Psoas muscle (tissue), 7 donors: ENCODE measurements at regions not wholly inside any gene's neighbourhood (a gene's known extent, or its start where the extent isn't known, plus 50 kb on each side); places are given as distances from the start of the nearest gene placed in this dataset.

Experiments
- ATAC-seq, 4 donors: fragments of 200-7000 bp; cut with Tn5 transposase; one replicate each; pipeline ENCODE4 v1.9.1; 2020; ENCODE audit warnings: moderate library complexity in 3 of 4, mild to moderate bottlenecking in 2 of 4
- DNase-seq, 2 donors: peaks; one replicate each; pipeline ENCODE4 v3.0.0-alpha.2; 2020
- H3K27ac ChIP-seq: fragments of 200-600 bp; one replicate; pipeline ENCODE4 v1.8.0; 2022
- H3K27me3 ChIP-seq, 3 donors: fragments of 200-600 bp in 1 of 3; one replicate each; pipeline versions ENCODE4 v1.6.1 to v1.8.0; 2013 to 2022; ENCODE audit warnings: low read length in 2 of 3, mild to moderate bottlenecking in 2 of 3, moderate library complexity in 1 of 3; ENCODE audit not compliant: insufficient read depth in 3 of 3
- H3K36me3 ChIP-seq, 2 donors: fragments of 200-600 bp in 1 of 2; one replicate each; pipeline versions ENCODE4 v1.6.1 to v1.8.0; 2013 to 2022; ENCODE audit warnings: low read depth in 1 of 2, mild to moderate bottlenecking in 1 of 2, moderate library complexity in 1 of 2; ENCODE audit not compliant: insufficient read depth in 1 of 2
- H3K4me1 ChIP-seq: fragments of 200-600 bp; one replicate; pipeline ENCODE4 v1.8.0; 2022
- H3K4me3 ChIP-seq: fragments of 200-600 bp; one replicate; pipeline ENCODE4 v1.8.0; 2022; ENCODE audit warnings: mild to moderate bottlenecking
- H3K9me3 ChIP-seq: fragments of 200-600 bp; one replicate; pipeline ENCODE4 v1.8.0; 2022
- CTCF ChIP-seq: fragments of 200-600 bp; IDR thresholded peaks from one replicate; pipeline ENCODE4 v1.8.0; 2022; ENCODE audit warnings: antibody characterized with exemption
- WGBS, 3 donors: extraction: QIAGEN DNeasy Blood & Tissue Kit; methylation state at CpG; one replicate each; pipeline versions ENCODE4 v1.1.6 to v1.1.7; 2013; 5-methylcytosine and 5-hydroxymethylcytosine counted together
- intact Hi-C, 2 donors: fragments of 100-400 bp; cut with DNase I; formaldehyde crosslinking; loops; one replicate each; pipeline versions ENCODE4 v1.11.0 to v1.14.2; 2022
- donor health status: healthy with polysubstance abuse.
- donor health status: DM: no; HTN: no; CAD: no; lungs with moderate emphysema.
- donor health status: Bipolar disorder and iron deficiency.
- donor health status: healthy.
- donor health status: DM: yes; HTN: yes; CAD: no.
- donor health status: DM: no; HTN: no; CAD: no.
- donor health status: DM: yes; HTN: yes; CAD: no.

- no peak for TF ChIP-seq CTCF
- H3K9me3 ChIP-seq: no peaks in the 10 kb centered on the region
- no peaks in the 10 kb centered on the region for H3K36me3 ChIP-seq
- no peak overlapping the region for H3K4me3 ChIP-seq
- peaks cover 0 to 6% (median 0%) of the 10 kb centered on the region in 3 donors for H3K27me3 ChIP-seq
- DNase-seq (no peak), ATAC-seq (no peak)
- no peak overlapping the region for H3K27ac ChIP-seq
- WGBS, 3 donors: 72 to 78% (median 74%) methylated on average over 16 of the region's 16 CpGs
- no peaks in the 10 kb centered on the region for H3K4me1 ChIP-seq
- intact Hi-C loops: no loop called here
These were observed 156.0 kb upstream of the TWIST2 start for GRCh38 chr2:238691596-238692491.

GRCh38 chr2:238692562-238692961 lies 155.3 kb upstream of the TWIST2 start:
- intact Hi-C loops: no loop called here
- no peaks in the 10 kb centered on the region for H3K9me3 ChIP-seq
- TF ChIP-seq CTCF: no peak
- no peak overlapping the region for H3K4me3 ChIP-seq
- peaks cover 0 to 6% (median 0%) of the 10 kb centered on the region in 3 donors for H3K27me3 ChIP-seq
- WGBS, 3 donors: 51 to 63% (median 54%) methylated on average over 7 of the region's 7 CpGs
- H3K4me1 ChIP-seq: no peaks in the 10 kb centered on the region
- no peak for ATAC-seq
- H3K36me3 ChIP-seq: no peaks in the 10 kb centered on the region
- no peak for DNase-seq
- H3K27ac ChIP-seq: no peak overlapping the region

GRCh38 chr2:238693337-238694093 lies 154.4 kb upstream of the TWIST2 start:
- no peak for DNase-seq
- Histone ChIP-seq H3K27ac (no peak overlapping the region), H3K36me3 (no peaks in the 10 kb centered on the region), H3K27me3 (peaks cover 0 to 6% (median 0%) of the 10 kb centered on the region in 3 donors), H3K4me1 (no peaks in the 10 kb centered on the region), H3K4me3 (no peak overlapping the region), H3K9me3 (no peaks in the 10 kb centered on the region)
- no peak for TF ChIP-seq CTCF
- intact Hi-C loops: no loop called here
- WGBS, 3 donors: 85 to 91% (median 89%) methylated on average over 13 of the region's 13 CpGs
- ATAC-seq: no peak

GRCh38 chr2:238694136-238694755 lies 153.6 kb upstream of the TWIST2 start:
- no peak for TF ChIP-seq CTCF
- H3K36me3 ChIP-seq: no peaks in the 10 kb centered on the region
- no peak overlapping the region for H3K4me3 ChIP-seq
- no peaks in the 10 kb centered on the region for H3K9me3 ChIP-seq
- DNase-seq (no peak), ATAC-seq (no peak)
- peaks cover 0 to 6% (median 0%) of the 10 kb centered on the region in 3 donors for H3K27me3 ChIP-seq
- no peak overlapping the region for H3K27ac ChIP-seq
- WGBS, 3 donors: 90 to 96% (median 92%) methylated on average over 8 of the region's 8 CpGs
- intact Hi-C loops: no loop called here
- no peaks in the 10 kb centered on the region for H3K4me1 ChIP-seq
